SKM-1 treated with dmso at 0.1 percent for 144 hours (cell line): ENCODE measurements at regions not wholly inside any gene's neighbourhood (a gene's known extent, or its start where the extent isn't known, plus 50 kb on each side); places are given as distances from the start of the nearest gene placed in this dataset.
"Not testable (repeated sequence)": the region's sequence is repeated elsewhere in the genome, so short reads cannot be mapped to it uniquely, and the experiment has no call there.

Source experiments
- DNase-seq: peaks from one replicate; lab custom pipeline; 2025; ENCODE audit not compliant: unreplicated experiment; lab: John Stamatoyannopoulos, UW

DNA sequence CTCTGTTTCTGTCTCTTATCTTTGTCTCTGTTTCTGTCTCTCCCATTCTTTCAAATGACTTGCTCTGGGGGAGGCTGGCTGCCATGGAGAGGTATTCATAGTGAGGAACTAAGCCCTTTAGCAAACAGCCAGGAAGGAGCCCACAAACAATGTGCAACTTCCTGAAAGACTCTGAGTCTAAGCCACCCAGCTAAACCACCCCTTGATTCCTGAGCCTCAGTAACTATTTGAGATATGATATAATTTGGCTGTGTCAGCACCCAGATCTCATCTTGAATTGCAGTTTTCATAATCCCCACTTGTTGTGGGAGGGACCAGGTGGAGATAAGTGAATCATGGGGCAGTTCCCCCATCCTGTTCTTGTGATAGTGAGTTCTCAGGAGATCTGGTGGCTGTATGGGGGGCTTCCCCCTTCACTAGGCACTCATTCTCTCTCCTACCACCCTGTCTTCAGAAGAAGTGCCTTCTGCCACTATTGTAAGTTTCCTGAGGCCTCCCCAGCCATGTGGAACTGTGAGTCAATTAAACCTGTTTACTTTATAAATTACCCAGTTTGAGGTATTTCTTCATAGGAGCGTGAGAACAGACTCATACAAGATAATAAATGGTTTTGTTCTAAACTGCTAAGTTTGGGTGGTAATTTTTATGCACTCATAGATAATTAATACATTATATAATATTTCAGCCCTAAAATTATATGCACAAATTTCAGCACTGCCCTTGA, 121.2 kb upstream of the FOXP2 start:
- DNase-seq = peak; percentile 56

DNA sequence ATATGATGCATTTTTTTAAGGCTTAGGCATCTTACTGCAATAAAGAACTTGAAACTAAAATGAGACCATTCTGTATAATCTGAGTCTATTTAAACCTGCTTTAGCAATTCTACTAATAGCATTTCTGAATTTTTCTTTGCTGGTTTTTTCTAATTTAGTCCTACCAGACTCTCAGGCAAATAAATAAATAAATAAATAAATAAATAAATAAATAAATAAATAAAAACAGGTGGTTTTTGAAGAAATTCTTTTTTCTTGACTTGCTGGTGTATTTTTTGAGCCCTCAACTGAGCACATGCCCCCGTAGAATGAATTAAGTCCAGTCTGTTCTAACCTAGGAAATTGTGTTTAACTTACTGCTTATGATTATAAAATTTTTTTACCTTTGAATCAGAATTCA, 134.7 kb upstream of the FOXP2 start:
- DNase-seq = no peak

DNA sequence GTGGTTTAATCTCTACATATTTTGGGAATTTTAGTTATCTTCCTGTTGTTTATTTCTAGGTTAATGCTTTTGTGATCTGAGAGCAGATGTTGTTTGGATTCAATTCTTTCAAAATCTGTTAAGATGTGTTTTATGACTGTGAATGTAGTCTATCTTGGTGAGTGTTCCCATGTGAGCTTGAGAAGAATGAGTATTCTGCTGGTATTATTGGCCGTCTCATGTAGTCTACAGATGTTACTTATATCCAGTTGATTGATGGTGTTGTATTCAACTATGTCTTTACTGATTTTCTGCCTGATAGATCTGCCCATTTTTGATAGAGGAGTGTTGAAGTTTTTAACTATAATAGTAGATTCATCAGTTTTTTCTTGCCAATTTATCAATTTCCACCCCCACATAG, 141.4 kb upstream of the FOXP2 start:
- DNase-seq = no peak

DNA sequence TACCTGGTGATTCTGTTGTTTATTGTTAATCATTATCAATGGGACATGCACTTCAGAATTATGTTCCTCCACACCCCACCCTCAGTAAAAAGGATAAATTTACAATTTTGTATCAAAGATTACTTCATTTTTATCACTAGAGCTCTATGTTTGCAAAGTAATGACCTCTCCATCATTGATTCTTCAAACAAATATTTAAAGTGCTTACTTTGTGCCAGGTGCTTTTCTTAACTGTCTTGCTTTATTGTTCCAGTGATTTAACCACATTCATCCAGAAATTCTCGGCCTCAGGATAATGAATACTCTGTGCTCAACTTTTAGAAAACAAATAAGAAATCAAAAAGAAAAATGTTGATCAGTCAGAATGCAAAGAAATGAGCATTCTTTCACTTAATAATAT, 144.9 kb upstream of the FOXP2 start:
- DNase-seq = no peak

DNA sequence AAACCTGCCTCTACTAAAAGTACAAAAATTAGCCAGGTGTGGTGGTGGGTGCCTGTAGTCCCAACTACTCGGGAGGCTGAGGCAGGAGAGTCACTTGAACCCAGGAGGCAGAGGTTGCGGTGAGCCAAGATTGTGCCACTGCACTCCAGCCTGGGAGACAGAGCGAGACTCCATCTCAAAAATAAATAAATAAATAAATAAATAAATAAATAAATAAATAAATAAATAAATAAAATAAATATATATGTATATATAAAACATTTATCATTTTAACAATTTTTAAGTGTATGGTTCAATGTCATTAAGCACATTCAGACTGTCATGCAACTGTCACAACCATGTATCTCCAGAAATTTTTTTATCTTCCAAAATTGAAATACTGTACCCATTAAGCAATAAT, 147.1 kb upstream of the FOXP2 start:
- DNase-seq = not testable (repeated sequence)

DNA sequence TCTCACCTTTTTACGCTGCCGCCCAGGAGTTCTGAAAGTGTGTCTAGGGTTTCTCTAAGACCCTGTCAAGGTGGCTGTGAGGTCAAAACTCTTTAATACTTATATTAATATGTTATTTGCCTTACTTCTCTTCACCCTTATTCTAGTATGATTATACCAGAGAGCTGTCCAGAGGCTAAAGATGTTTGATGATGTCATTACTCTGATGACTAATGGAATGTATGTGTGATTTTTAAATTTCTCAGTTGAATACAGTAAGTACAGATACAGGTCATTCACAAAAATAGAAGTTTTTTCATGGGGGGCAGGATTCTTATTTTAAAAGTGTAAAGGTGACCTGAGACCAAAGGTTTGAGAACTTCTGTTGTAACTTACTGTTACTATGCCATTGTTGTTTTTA, 150.6 kb upstream of the FOXP2 start:
- DNase-seq = no peak

DNA sequence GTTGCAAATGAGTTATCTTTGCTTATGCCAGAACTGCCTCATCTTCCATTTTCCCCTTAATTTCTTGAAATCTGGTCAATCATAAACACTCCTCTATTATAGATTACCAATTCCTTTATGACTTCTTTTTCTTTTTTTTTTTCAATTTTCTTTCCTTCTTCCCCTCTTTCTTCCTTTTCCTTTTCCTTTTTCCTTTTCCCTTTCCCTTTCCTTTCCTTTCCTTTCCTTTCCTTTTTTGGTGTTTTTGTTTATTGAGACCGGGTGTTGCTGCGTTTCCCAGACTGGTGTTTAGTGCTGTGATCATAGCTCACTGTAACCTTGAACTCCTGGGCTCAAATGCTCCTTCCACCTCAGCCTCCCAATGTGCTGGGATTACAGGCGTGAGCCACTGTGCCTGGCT, 151.4 kb upstream of the FOXP2 start:
- no peak for DNase-seq

DNA sequence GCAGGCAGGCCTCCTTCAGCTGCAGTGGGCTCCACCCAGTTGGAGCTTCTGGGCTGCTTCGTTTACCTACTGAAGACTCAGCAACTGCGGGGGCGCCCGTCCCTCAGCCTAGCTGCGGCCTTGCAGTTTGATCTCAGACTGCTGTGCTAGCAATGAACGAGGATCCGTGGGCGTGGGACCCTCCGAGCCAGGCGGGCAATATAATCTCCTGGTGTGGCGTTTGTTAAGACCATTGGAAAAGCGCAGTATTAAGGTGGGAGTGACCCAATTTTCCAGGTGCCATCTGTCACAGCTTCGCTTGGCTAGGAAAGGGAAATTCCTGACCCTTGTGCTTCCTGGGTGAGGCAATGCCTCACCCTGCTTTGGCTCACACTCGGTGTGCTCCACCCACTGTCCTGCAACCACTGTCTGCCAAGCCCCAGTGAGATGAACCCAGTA, 159.2 kb upstream of the FOXP2 start:
- DNase-seq = no peak

DNA sequence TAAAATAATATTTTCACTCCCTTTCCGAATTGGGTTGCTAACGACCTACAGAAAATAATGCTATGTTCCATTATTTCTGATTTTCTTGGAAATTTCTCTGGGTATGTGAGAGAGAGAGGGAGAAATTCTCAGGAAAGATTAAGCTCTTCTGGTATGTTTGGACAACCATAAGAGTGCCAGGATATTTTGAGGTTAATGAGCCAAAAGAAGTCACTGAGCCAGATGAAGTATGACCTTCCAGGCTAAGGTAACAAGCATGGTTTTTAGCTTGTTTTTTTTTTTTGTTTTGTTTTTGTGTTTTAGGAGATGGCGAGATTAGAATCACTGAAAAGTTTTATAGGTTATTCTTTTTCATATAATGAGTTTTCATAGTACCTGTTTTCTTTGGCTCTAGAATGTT, 171.0 kb upstream of the FOXP2 start:
- no peak for DNase-seq

DNA sequence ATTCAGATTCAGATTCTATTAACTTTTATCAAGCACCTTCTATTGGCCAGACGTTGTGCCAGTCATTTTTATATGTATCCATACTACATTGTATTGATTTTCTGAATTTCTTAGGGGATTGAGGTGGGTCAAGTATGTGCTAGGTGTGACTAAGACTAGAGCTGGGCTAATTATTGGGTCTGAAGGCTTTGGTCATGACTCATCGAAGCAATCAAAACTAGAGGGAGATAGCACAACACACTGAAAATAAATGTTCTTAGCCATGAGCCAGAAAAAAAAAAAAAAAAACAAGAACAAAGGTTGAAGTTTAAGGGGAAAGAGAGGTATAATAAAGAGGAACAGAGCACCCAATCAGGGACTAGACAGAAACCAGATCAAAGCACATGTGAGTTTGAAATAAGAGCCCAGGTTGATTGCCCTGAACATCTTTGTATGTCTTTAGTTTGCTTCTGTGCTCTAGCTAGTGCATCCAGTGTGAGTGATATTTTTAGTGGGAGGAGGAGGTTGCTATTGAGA, 171.6 kb upstream of the FOXP2 start:
- no peak for DNase-seq

DNA sequence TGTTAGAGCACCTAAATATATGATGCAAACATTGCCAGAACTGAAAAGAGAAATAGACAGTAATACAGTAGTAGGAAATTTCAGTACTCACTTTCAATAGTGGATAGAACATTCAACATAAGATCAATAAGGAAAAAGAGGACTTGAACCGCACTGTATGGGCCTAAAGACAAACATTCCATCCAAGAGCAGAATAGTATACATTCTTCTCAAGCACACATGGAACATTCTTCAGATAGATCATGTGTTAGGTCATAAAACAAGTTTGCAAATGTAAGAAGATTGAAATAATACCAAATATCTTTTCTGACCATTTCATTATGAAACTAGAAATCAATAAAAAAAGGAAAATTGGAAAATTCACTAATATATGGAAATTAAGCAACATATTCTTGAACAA, 185.4 kb upstream of the FOXP2 start:
- no peak for DNase-seq

DNA sequence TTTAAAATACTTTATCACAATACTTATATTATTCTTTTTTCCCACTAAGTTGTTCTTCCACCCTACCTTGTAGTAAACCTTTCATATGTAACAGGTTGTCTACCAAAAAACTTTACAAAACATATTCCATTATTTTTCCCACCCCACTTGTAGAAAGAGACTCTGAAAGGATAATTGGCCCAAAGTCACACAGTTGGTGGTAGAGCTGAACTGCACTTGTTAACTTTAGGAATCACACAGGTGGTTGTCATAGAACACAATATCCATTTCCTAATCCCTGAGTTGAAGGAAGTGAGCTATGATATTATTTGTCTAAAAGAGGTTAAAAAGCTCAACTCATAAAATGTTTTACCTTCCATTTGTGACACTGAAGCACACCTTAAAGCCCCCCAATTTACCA, 188.8 kb upstream of the FOXP2 start:
- no peak for DNase-seq

DNA sequence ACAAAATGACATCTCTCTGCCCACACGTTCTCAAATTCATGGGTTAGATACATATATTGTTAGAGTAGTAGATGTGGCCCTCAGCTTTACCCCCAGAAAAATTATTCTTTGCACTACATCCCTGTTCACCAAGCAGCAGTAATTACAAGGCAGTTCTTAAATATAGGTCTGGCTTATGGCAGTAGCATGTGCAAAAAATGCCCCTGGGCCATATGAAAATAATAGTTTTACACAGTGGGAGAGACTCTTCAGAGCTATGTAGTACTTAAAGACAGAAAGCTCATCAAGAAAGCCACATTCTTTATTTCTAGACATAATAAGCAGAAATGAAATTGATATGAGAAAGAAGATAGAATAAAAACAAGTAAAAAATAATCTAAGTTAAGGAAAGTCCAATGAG, 196.3 kb upstream of the FOXP2 start:
- no peak for DNase-seq

DNA sequence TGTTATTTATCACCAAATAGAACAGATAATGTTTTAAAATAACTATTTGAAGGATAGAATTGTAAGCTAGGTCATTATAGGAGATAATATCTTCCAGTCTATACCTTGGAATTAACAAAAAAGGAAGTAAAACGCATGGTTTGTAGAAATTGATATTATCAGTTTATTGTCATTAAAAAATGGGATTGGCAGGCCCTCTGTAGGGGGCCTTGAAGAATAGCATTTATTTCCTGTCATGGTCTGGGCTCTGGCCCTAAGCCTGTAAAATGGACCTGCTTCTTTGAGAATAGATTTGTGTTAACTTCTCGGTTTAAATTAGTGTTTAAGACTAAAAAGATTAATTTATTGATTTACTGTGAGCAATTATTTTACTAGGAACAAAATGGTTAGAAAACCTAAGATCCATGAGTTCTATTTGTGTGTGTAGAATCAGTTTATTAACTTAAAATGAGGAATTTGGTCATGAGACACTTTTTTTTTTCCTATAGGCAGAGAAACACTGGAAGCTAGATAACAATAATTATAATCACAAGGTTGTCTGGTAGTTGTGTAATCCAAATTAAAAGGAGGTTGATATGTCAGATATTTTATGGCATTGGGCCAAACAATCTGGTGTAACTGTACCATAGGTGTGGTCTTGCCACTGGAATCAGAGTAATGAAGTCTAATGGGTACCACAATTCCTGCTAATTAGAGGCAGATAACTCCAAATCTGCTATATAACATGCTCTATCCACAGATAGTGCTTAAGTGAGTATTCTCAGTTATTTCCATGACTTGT, 197.4 kb upstream of the FOXP2 start:
- DNase-seq = no peak

DNA sequence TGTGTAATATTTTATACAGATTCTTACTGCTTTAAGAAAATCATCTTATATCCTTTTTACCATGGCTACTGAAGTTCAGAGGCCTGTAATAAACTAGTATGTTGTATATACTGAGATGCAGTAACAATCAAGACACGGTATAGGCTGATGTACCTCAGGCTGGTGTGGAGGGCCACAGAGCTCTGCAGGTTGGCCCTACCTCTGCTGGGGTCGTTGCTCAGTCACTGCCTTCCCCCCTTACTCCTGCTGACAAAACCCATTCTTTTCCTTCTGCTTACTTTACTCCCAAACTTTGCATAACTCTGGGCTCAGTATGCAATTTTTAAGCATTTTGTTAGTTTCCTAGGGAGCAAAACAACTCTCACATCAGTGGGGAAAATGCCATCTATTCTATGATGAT, 200.1 kb upstream of the FOXP2 start:
- DNase-seq = no peak

DNA sequence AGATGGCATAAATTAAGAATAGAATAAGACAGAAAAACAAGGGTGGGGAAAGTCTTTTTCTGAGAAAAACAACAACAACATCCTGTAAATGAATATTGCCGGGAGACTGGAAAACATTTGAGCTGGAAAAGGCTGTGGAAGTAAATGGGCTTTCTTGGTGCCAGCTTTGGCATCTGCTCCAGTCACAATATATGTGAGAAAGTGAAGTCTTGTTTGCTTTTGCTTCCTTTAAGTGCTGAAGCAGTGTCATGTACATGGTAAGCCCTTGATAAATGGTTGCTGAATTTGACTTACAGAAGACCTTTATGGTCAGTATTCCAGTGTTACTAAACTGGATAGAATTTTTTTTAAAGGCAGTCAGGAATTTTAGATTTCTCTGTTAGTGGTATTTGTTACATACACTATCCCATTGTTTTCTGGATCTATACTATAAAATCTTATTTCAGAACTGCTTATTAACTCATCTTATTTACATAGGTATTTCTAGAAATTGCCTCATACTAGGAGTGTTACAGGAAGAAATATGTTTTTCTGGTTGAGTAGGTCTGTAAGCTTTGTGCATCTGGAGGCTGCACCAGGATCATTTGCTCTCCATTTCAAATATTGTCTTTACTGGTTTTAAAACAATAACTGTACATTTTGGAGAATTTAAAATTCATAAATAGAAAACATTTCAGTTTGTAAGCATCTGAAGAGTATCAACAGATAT, 201.7 kb upstream of the FOXP2 start:
- no peak for DNase-seq

DNA sequence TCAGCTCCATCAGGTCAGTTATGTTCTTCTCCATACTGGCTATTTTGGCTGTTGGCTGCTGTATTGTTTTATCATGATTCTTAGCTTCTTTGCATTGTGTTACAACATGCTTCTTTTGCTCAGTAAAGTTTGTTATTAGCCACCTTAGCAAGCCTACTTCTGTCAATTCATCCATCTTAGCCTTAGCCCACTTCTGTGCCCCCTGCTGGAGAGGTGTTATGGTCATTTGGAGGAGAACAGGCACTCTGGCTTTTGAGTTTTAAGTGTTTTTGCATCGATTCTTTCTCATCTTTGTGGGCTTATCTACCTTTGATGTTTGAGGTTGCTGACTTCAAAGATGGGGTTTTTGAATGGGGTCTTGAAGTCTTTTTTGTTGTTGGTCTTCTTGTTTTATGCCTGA, 204.6 kb upstream of the FOXP2 start:
- DNase-seq = no peak

DNA sequence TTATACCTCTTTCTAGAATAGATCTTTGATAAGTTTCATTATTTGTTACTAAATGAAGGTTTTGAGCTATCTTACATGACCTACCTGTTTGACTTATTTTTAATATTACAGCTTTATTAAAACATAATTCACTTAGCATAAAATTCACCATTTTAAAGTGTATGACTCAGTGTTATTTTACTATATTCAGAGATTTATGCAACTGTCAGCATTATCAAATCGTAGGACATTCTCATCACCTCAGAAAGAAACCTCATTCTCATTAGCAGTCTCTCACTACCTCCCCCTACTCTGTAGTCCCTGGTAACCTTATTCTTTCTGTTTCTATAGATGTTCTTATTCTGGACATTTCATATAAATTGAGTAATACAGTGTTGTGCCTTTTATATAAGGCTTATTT, 207.9 kb upstream of the FOXP2 start:
- no peak for DNase-seq

DNA sequence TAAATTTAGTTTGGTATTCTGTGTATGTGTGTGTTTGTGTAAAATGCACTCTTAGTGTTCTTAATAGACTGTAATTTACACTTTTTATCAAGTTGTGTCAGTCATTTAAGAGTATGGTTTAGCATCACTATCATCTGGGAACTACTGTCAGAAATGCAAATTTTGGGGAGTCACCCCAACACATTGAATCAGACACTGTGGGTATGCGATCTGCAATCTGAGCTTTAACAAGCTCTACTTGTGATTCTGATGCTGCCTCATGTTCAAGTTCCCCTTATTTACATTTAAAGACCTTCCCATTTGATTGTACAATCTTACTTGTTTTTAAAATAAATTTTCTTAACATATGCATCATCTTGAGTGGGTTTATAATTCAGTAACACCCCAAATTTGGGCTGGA, 218.1 kb upstream of the FOXP2 start:
- no peak for DNase-seq

DNA sequence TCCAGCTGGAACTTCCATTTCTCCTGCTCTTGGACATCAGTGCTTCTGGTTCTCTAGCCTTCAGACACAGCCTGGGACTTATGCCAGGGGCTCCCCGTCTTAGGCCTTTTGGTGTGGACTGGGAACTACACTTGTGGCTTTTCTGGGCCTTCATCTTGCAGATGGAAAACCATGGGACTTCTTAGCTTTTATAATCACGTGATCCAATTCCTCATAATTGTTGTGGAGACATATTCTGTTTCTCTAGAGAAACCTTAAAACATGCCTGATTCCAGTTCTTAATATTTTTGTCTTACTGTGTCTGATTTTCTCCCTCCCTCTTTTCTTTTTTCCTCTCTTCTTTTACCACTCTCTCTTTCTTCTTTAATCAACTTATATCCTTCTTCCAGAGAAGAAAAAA, 224.2 kb upstream of the FOXP2 start:
- no peak for DNase-seq

DNA sequence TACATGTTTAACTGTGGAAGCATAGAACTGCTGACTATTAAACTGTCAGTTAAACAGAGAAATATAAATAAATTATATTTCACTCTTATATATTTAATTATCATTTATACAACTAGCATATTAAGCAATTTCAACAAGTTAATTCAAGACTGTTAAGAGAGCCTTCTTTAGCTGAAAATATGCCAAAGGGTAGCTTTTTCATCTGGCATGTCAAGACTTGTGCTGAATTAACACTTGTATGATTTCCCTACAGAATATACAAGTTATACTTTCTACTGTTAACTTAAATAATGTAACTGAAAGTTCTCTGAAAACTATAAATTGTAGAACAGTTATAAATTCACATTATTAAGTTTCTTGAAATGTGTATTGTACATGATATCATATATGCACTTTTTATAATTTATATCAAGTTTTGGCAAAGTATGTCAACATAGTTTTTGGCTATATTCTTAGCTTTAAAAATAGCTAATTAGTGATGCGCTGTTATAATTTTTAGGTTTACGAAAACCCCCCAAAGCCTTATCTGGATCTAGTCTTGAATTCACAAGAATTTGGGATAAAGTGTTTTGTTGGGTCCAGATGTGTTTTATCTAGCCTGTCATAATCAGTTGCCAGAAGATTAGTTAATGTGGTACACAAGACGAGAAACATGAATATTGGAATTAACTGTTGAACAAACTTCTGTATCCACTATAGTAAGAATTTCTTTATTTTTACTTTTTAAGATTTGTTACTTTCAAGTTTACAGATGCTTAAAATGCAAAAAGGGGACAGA, 231.1 kb upstream of the FOXP2 start:
- no peak for DNase-seq
